ENCODE measurements at regions not wholly inside any gene's neighbourhood (a gene's known extent, or its start where the extent isn't known, plus 50 kb on each side); places are given as distances from the start of the nearest gene placed in this dataset.

DNA sequence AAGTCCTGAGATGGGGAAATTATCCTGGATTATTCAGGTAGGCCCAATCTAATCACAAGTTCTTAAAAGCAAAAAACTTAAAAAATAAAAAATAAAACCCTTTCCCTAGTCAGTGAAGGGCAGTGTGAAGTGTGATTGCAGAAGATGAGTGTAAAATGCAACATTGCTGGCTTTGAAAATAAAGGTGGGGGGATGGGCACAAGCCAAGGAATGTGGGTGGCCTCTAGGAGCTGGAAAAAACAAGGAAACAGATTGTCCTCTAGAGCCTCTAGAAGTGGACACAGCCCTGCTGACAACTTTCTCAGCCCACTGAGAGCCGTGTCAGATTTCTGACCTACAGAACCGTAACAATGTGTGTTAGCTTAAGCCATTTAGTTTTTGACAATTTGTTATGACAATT lies 184.3 kb upstream of the HNRNPA3 start:
- CTCF ChIA-PET, result interaction anchor here (0.6 to 0.8 kb wide), 3 partner anchors 23 to 901 kb away, joined by 3 read pairs; no protein-coding TSS in a partner anchor

GRCh38 chr2:177029075-177029474 lies 183.5 kb upstream of the HNRNPA3 start:
- DNase-seq (ENCODE audit: low spot score), result no peak
- no peak overlapping the region for H3K27ac ChIP-seq
- CTCF ChIA-PET, result interaction anchor here (0.6 to 0.8 kb wide), 2 partner anchors 22 to 932 kb away, joined by 3 read pairs; no protein-coding TSS in a partner anchor
- no peak for TF ChIP-seq CTCF (conservative IDR thresholded peaks at IDR 0.05; ENCODE audit: low read depth)
- POLR2A ChIA-PET (ENCODE audit: low non-redundant PET), result no interaction called here

More for the DNA sequence above, 184.3 kb upstream of the HNRNPA3 start:
- POLR2A ChIA-PET (ENCODE audit: low non-redundant PET), result no interaction called here
- no peak for DNase-seq (ENCODE audit: low spot score)
- H3K27ac ChIP-seq, result no peak overlapping the region
- TF ChIP-seq CTCF (conservative IDR thresholded peaks at IDR 0.05; ENCODE audit: low read depth), result no peak

DNA sequence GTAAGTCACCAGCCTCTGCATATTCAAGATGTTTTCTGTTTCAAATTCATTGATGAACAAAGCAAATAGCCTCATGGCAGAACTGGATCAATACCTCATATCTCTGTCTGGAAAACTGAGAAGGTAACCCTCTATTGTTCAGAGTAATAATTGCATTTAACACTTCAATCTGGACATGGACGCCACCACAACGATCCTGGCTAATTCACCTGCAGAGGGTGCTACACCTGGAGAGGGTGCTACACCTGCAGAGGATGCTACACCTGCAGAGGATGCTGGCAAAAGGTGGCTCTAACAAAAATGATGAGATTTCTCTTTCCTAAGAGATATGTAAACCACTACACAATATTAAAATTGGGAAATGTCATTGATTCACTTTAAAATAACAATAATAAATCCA lies 183.1 kb upstream of the HNRNPA3 start:
- ChIA-PET CTCF (no interaction called here), POLR2A (ENCODE audit: low non-redundant PET) (no interaction called here)
- peak; percentile 8 for DNase-seq (ENCODE audit: low spot score)
- TF ChIP-seq CTCF (conservative IDR thresholded peaks at IDR 0.05; ENCODE audit: low read depth), result no peak
- H3K27ac ChIP-seq, result no peak overlapping the region

- no peak overlapping the region for H3K27ac ChIP-seq
- ChIA-PET CTCF (no interaction called here), POLR2A (ENCODE audit: low non-redundant PET) (no interaction called here)
These were observed 182.7 kb upstream of the HNRNPA3 start for GRCh38 chr2:177029901-177030300.

GRCh38 chr2:177030451-177031105 lies 182.0 kb upstream of the HNRNPA3 start:
- TF ChIP-seq CTCF (conservative IDR thresholded peaks at IDR 0.05; ENCODE audit: low read depth), result no peak
- no peak for DNase-seq (ENCODE audit: low spot score)
- POLR2A ChIA-PET (ENCODE audit: low non-redundant PET), result no interaction called here
- CTCF ChIA-PET, result no interaction called here
- no peak overlapping the region for H3K27ac ChIP-seq

More at GRCh38 chr2:177029901-177030300, 182.7 kb upstream of the HNRNPA3 start:
- no peak for DNase-seq (ENCODE audit: low spot score)
- TF ChIP-seq CTCF (conservative IDR thresholded peaks at IDR 0.05; ENCODE audit: low read depth), result no peak

- ChIA-PET CTCF (no interaction called here), POLR2A (ENCODE audit: low non-redundant PET) (no interaction called here)
- TF ChIP-seq CTCF (conservative IDR thresholded peaks at IDR 0.05; ENCODE audit: low read depth), result no peak
- DNase-seq (ENCODE audit: low spot score), result no peak
- no peak overlapping the region for H3K27ac ChIP-seq
These were observed 181.0 kb upstream of the HNRNPA3 start for GRCh38 chr2:177031438-177032180.

Measured in RWPE1 (cell line).